H1 (cell line): ENCODE measurements at regions not wholly inside any gene's neighbourhood (a gene's known extent, or its start where the extent isn't known, plus 50 kb on each side); places are given as distances from the start of the nearest gene placed in this dataset.

Experiments used
- CTCF ChIA-PET: fragments of 300-600 bp; sonication (Branson Sonifier 250); formaldehyde crosslinking; loops from one replicate; lab custom pipeline; 2021; ENCODE audit not compliant: partially characterized antibody; lab: Charles Lee
- POLR2A ChIA-PET: fragments of 300-600 bp; sonication (Branson Sonifier 250); formaldehyde crosslinking; loops from one replicate; lab custom pipeline; 2021; ENCODE audit warnings: inconsistent platforms; ENCODE audit not compliant: partially characterized antibody; lab: Charles Lee
- DNase-seq, 2 experiments: peaks; one replicate each; pipeline versions ENCODE4 v3.0.0 to v3.0.0-alpha.2; 2010 to 2022; ENCODE audit warnings: low spot score in 2 of 2, low read depth in 1 of 2, mixed read lengths in 1 of 2
- FAIRE-seq: peaks from 2 replicates; lab custom pipeline; 2011; peaks lifted over from hg19 to GRCh38; lab: Jason Lieb, UNC
- H2AFZ ChIP-seq: 2 replicates; pipeline ENCODE4 v1.8.1; 2012; ENCODE audit warnings: low read length, inconsistent platforms
- H2AK5ac ChIP-seq: 2 replicates; pipeline ENCODE4 v1.6.1; 2013; ENCODE audit warnings: low read depth, low read length
- H2BK120ac ChIP-seq: replicated peaks from 2 replicates; pipeline ENCODE3; 2013; ENCODE audit warnings: low read depth, low read length, inconsistent platforms
- H2BK12ac ChIP-seq: 2 replicates; pipeline ENCODE4 v1.6.1; 2013; ENCODE audit warnings: low read depth, low read length
- H2BK15ac ChIP-seq: 2 replicates; pipeline ENCODE4 v1.6.1; 2013; ENCODE audit warnings: low read length
- H2BK20ac ChIP-seq: 2 replicates; pipeline ENCODE4 v1.6.1; 2013; ENCODE audit warnings: low read length
- H2BK5ac ChIP-seq: 2 replicates; pipeline ENCODE4 v1.6.1; 2013; ENCODE audit warnings: low read depth, low read length
- H3K14ac ChIP-seq: 2 replicates; pipeline ENCODE4 v1.6.1; 2013; ENCODE audit warnings: inconsistent platforms; ENCODE audit not compliant: insufficient read length
- H3K18ac ChIP-seq: 2 replicates; pipeline ENCODE4 v1.6.1; 2013; ENCODE audit warnings: low read length; ENCODE audit errors: extremely low read depth
- H3K23ac ChIP-seq: 2 replicates; pipeline ENCODE4 v1.6.1; 2013; ENCODE audit warnings: inconsistent platforms; ENCODE audit not compliant: insufficient read length
- H3K23me2 ChIP-seq: 2 replicates; pipeline ENCODE4 v1.6.1; 2013; ENCODE audit warnings: low read depth, low read length
- H3K27ac ChIP-seq: 2 replicates; pipeline ENCODE4 v1.6.1; 2011; ENCODE audit warnings: low read depth, low read length, inconsistent platforms
- H3K27me3 ChIP-seq, 4 experiments: replicated peaks in 1 of 4; 1 replicate in 1 of 4; 2 replicates in 3 of 4; pipeline versions ENCODE4 v1.6.1 to v1.8.1; 2011 to 2013; ENCODE audit warnings: low read length in 3 of 4, mild to moderate bottlenecking in 3 of 4, inconsistent platforms in 2 of 4, mixed read lengths in 2 of 4, moderate library complexity in 1 of 4; ENCODE audit not compliant: control insufficient read depth in 3 of 4, insufficient read depth in 3 of 4; ENCODE audit errors: extremely low read depth in 1 of 4
- H3K36me3 ChIP-seq, 4 experiments: 2 replicates each; pipeline versions ENCODE4 v1.6.1 to v1.8.1; 2011 to 2013; ENCODE audit warnings: mild to moderate bottlenecking in 4 of 4, low read length in 3 of 4, moderate library complexity in 2 of 4, control low read depth in 1 of 4, inconsistent platforms in 1 of 4; ENCODE audit not compliant: insufficient read depth in 4 of 4, control insufficient read depth in 2 of 4
- H3K4ac ChIP-seq: replicated peaks from 2 replicates; pipeline ENCODE3; 2013; ENCODE audit warnings: low read length, low read depth, mixed read lengths, inconsistent platforms; ENCODE audit not compliant: insufficient read length
- H3K4me1 ChIP-seq, 4 experiments: replicated peaks in 1 of 4; 1 replicate in 1 of 4; 2 replicates in 3 of 4; pipeline versions ENCODE4 v1.6.1 to v1.8.1; 2011 to 2013; ENCODE audit warnings: low read length in 3 of 4, inconsistent platforms in 2 of 4, mixed read lengths in 1 of 4; ENCODE audit not compliant: insufficient read depth in 4 of 4, control insufficient read depth in 3 of 4
- H3K4me2 ChIP-seq, 2 experiments: 2 replicates each; pipeline versions ENCODE4 v1.6.1 to v1.8.1; 2011 to 2013; ENCODE audit warnings: low read depth in 2 of 2, low read length in 2 of 2, control low read depth in 1 of 2, inconsistent platforms in 1 of 2, mild to moderate bottlenecking in 1 of 2; ENCODE audit not compliant: insufficient read depth in 1 of 2
- H3K4me3 ChIP-seq, 4 experiments: fragments of 200-600, 300-600 bp in 1 of 4; sonication (generic), shearing (Covaris generic), sonication (Bioruptor Twin) in 1 of 4; 2 replicates each; pipeline versions ENCODE4 v1.5.1 to v1.8.1; 2011 to 2016; ENCODE audit warnings: low read length in 4 of 4, low read depth in 3 of 4, control low read depth in 2 of 4, inconsistent platforms in 2 of 4, mild to moderate bottlenecking in 2 of 4, mixed read lengths in 1 of 4, moderate library complexity in 1 of 4; ENCODE audit not compliant: insufficient read depth in 2 of 4; ENCODE audit errors: extremely low read depth in 1 of 4
- H3K56ac ChIP-seq: replicated peaks from 2 replicates; pipeline ENCODE3; 2013; ENCODE audit warnings: low read depth, mild to moderate bottlenecking, mixed read lengths, low read length, inconsistent platforms; ENCODE audit not compliant: insufficient read length
- H3K79me1 ChIP-seq: 2 replicates; pipeline ENCODE4 v1.6.1; 2013; ENCODE audit warnings: low read depth, low read length, control low read depth
- H3K79me2 ChIP-seq, 2 experiments: 2 replicates each; pipeline versions ENCODE4 v1.6.1 to v1.8.1; 2012 to 2013; ENCODE audit warnings: low read length in 2 of 2, mild to moderate bottlenecking in 2 of 2, inconsistent platforms in 1 of 2; ENCODE audit not compliant: insufficient read depth in 2 of 2, control insufficient read depth in 1 of 2
- H3K9ac ChIP-seq, 4 experiments: replicated peaks in 1 of 4; 1 replicate in 1 of 4; 2 replicates in 3 of 4; pipeline versions ENCODE4 v1.6.1 to v1.8.1; 2011 to 2013; ENCODE audit warnings: low read depth in 3 of 4, low read length in 3 of 4, control low read depth in 2 of 4, mild to moderate bottlenecking in 2 of 4, moderate library complexity in 2 of 4, inconsistent platforms in 1 of 4; ENCODE audit errors: extremely low read depth in 1 of 4
- H3K9me3 ChIP-seq, 2 experiments: 2 replicates each; pipeline versions ENCODE4 v1.6.1 to v1.8.1; 2012 to 2013; ENCODE audit warnings: mild to moderate bottlenecking in 2 of 2, moderate library complexity in 2 of 2, control low read depth in 1 of 2, inconsistent platforms in 1 of 2, low read depth in 1 of 2, low read length in 1 of 2, mixed read lengths in 1 of 2; ENCODE audit not compliant: insufficient read depth in 2 of 2
- H4K20me1 ChIP-seq, 2 experiments: replicated peaks in 1 of 2; 2 replicates each; pipeline versions ENCODE3 to v1.8.1; 2011 to 2013; ENCODE audit warnings: inconsistent platforms in 2 of 2, low read length in 2 of 2, mild to moderate bottlenecking in 1 of 2; ENCODE audit not compliant: insufficient read depth in 2 of 2, control insufficient read depth in 1 of 2
- H4K5ac ChIP-seq: 2 replicates; pipeline ENCODE4 v1.6.1; 2013; ENCODE audit warnings: low read length, low read depth, mixed read lengths, inconsistent platforms; ENCODE audit not compliant: insufficient read length
- H4K8ac ChIP-seq: 2 replicates; pipeline ENCODE4 v1.8.0; 2013; ENCODE audit warnings: mild to moderate bottlenecking, moderate library complexity, low read length, inconsistent platforms; ENCODE audit not compliant: insufficient read depth; ENCODE audit errors: extremely low read depth
- H4K91ac ChIP-seq: replicated peaks from 2 replicates; pipeline ENCODE3; 2013; ENCODE audit warnings: low read length, mixed read lengths, inconsistent platforms; ENCODE audit not compliant: insufficient read length
- CHD2 ChIP-seq: IDR thresholded peaks from 2 replicates; pipeline ENCODE4 v1.6.1; 2012; ENCODE audit warnings: low read length, improper control_type of control experiment
- EP300 ChIP-seq, 2 experiments: IDR thresholded peaks; 1 replicate in 1 of 2; 2 replicates in 1 of 2; pipeline ENCODE4 v1.6.1; 2011 to 2012; ENCODE audit warnings: low read depth in 2 of 2, low read length in 2 of 2, mild to moderate bottlenecking in 2 of 2, borderline replicate concordance in 1 of 2, inconsistent platforms in 1 of 2, moderate library complexity in 1 of 2
- GABPA ChIP-seq: IDR thresholded peaks from 2 replicates; pipeline ENCODE4 v1.6.1; 2011; ENCODE audit warnings: mild to moderate bottlenecking, low read length, moderate library complexity, borderline replicate concordance; ENCODE audit not compliant: insufficient read depth
- JUN ChIP-seq: IDR thresholded peaks from 2 replicates; pipeline ENCODE4 v1.6.1; 2011; ENCODE audit warnings: low read depth, mild to moderate bottlenecking, improper control_type of control experiment, low read length
- JUND ChIP-seq: IDR thresholded peaks from 2 replicates; pipeline ENCODE4 v1.6.1; 2011; ENCODE audit warnings: mild to moderate bottlenecking, improper control_type of control experiment, low read length
- KDM1A ChIP-seq: fragments of 200-600, 300-600 bp; sonication (generic); IDR thresholded peaks from 2 replicates; pipeline ENCODE4 v1.7.1; 2016; ENCODE audit warnings: mild to moderate bottlenecking, low read length, borderline replicate concordance
- KDM4A ChIP-seq: IDR thresholded peaks from one replicate; pipeline ENCODE4 v1.7.1; 2012; ENCODE audit warnings: low read depth, mild to moderate bottlenecking, moderate library complexity, low read length, inconsistent platforms; ENCODE audit not compliant: severe bottlenecking
- MAFK ChIP-seq: IDR thresholded peaks from 2 replicates; pipeline ENCODE4 v1.6.1; 2012; ENCODE audit warnings: low read depth, mild to moderate bottlenecking, improper control_type of control experiment, low read length
- SP2 ChIP-seq: IDR thresholded peaks from 2 replicates; pipeline ENCODE4 v1.6.1; 2012; ENCODE audit warnings: mild to moderate bottlenecking, low read length, inconsistent platforms
- TCF12 ChIP-seq: IDR thresholded peaks from 2 replicates; pipeline ENCODE4 v1.6.1; 2011; ENCODE audit warnings: low read depth, mild to moderate bottlenecking, low read length
- WGBS, 2 experiments: shearing (Covaris generic) in 1 of 2; methylation state at CpG; one replicate each; pipeline versions ENCODE4 v1.1.6 to v1.1.7; 2013 to 2015; ENCODE audit warnings: low lambda C conversion rate in 2 of 2, mixed read lengths in 2 of 2, inconsistent platforms in 1 of 2, low coverage in 1 of 2, missing lambda C conversion rate in 1 of 2; ENCODE audit not compliant: insufficient replicate concordance in 2 of 2, insufficient coverage in 1 of 2, insufficient read length in 1 of 2; ENCODE audit errors: extremely low coverage in 1 of 2, missing lambda C conversion rate in 1 of 2; 5-methylcytosine and 5-hydroxymethylcytosine counted together
- TF ChIP-seq, protein P1 (sequence below): IDR thresholded peaks from 2 replicates; pipeline ENCODE4 v1.6.1; 2011; ENCODE audit warnings: low read length, improper control_type of control experiment

GRCh38 chr17:83007504-83008185 lies 71.8 kb upstream of the METRNL start:
- ChIA-PET CTCF (interaction anchor here (0.8 kb wide), 1 partner anchor 13 kb away, joined by 3 read pairs; no protein-coding TSS in a partner anchor), POLR2A (interaction anchor here (1.1 kb wide), 1 partner anchor 29 kb away, joined by 4 read pairs; no protein-coding TSS in a partner anchor)
- no peaks in the 10 kb centered on the region for H3K36me3 ChIP-seq
- no peak overlapping the region for H2BK20ac ChIP-seq
- H4K8ac ChIP-seq: no peak overlapping the region
- H3K9me3 ChIP-seq: peaks cover 0 to 4% of the 10 kb centered on the region in 2 experiments; a peak in 1 of 4 replicates
- no peak overlapping the region; the same call in 1 of the 2 replicates for H2BK5ac ChIP-seq
- H4K91ac ChIP-seq: no peak overlapping the region
- no peak overlapping the region for H2BK120ac ChIP-seq
- FAIRE-seq (no peak), DNase-seq (no peak)
- 0 out of 2 replicates have a peak, but pooled peaks cover 3% of the 10 kb centered on the region for H3K23me2 ChIP-seq
- 92% methylated on average over 31 of the region's 33 CpGs; no CpG with 5 or more reads in 1 of the 2 experiments for WGBS, 2 experiments
- no peak overlapping the region for H3K18ac ChIP-seq
- H3K4me2 ChIP-seq: no peak overlapping the region
- H2AK5ac ChIP-seq: no peak overlapping the region
- H4K5ac ChIP-seq: no peak overlapping the region
- no peak overlapping the region for H3K14ac ChIP-seq
- no peak overlapping the region for H2BK15ac ChIP-seq
- H3K79me2 ChIP-seq: no peaks in the 10 kb centered on the region
- no peak overlapping the region for H2BK12ac ChIP-seq
- H2AFZ ChIP-seq: no peak overlapping the region
- no peaks in the 10 kb centered on the region for H3K27me3 ChIP-seq
- no peak overlapping the region for H3K4ac ChIP-seq
- no peak overlapping the region for H3K56ac ChIP-seq
- no peaks in the 10 kb centered on the region; the same call in 1 of the 2 replicates for H3K79me1 ChIP-seq
- peaks cover 0 to 13% (median 7%) of the 10 kb centered on the region in 4 experiments; a peak in 5 of 7 replicates for H3K4me1 ChIP-seq
- H3K27ac ChIP-seq: no peak overlapping the region
- H3K4me3 ChIP-seq: no peak overlapping the region
- no peak overlapping the region for H3K23ac ChIP-seq
- no peaks in the 10 kb centered on the region for H4K20me1 ChIP-seq
- H3K9ac ChIP-seq: no peak overlapping the region
- TF ChIP-seq KDM4A (no peak), EP300 (IDR thresholded peaks at IDR 0.05; ENCODE audit: borderline replicate concordance in 1 of 2, low read depth in 2 of 2, low read length in 2 of 2) (no peak), SP2 (no peak), CHD2 (no peak), JUN (no peak), GABPA (no peak), MAFK (no peak), TCF12 (no peak), JUND (no peak), KDM1A (no peak)
- TF ChIP-seq, protein P1, sequence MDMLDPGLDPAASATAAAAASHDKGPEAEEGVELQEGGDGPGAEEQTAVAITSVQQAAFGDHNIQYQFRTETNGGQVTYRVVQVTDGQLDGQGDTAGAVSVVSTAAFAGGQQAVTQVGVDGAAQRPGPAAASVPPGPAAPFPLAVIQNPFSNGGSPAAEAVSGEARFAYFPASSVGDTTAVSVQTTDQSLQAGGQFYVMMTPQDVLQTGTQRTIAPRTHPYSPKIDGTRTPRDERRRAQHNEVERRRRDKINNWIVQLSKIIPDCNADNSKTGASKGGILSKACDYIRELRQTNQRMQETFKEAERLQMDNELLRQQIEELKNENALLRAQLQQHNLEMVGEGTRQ: no peak
